ENCODE measurements at regions not wholly inside any gene's neighbourhood (a gene's known extent, or its start where the extent isn't known, plus 50 kb on each side); places are given as distances from the start of the nearest gene placed in this dataset.

DNA sequence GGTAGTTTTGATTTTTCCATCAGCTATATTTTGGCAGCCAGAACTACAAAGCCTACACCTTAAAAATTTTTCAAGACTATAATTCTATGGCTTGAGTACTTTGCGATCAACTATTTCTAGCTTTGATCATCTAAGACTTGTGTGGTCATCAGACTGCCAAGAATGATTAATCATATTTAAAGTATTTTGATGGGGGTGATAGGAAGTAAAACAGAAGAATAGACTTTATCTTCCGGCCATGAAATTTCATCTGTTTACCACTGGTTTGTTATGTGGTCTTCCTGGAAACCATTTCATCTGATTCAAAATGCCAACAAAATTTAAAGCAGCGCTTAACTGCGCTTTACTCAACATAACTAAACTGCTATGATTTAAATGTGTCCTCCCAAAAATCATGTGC lies 706.8 kb downstream of the TRHDE start:
- no peak overlapping the region for H3K27ac ChIP-seq (ENCODE audit: low read length)
- DNase-seq (ENCODE audit: low read depth, low spot score) (no peak), ATAC-seq (no peak)
- no peaks in the 10 kb centered on the region for H3K27me3 ChIP-seq (ENCODE audit: control insufficient read depth, insufficient read depth, low read length)
- ChIA-PET CTCF (no interaction called here), POLR2A (no interaction called here)
- no TSS peak for BruUV-seq (replicated peaks)
- H3K4me3 ChIP-seq (ENCODE audit: low read depth in 2 of 2, low read length in 2 of 2), result no peak overlapping the region
- H3K4me1 ChIP-seq (ENCODE audit: control insufficient read depth, insufficient read depth, low read length), result no peaks in the 10 kb centered on the region
- TF ChIP-seq POLR2AphosphoS5 (IDR thresholded peaks at IDR 0.05; ENCODE audit: low read depth, low read length) (no peak), SIN3A (IDR thresholded peaks at IDR 0.05; ENCODE audit: borderline replicate concordance, insufficient read depth, low read depth, low read length) (no peak)
- TF ChIP-seq, protein P1, sequence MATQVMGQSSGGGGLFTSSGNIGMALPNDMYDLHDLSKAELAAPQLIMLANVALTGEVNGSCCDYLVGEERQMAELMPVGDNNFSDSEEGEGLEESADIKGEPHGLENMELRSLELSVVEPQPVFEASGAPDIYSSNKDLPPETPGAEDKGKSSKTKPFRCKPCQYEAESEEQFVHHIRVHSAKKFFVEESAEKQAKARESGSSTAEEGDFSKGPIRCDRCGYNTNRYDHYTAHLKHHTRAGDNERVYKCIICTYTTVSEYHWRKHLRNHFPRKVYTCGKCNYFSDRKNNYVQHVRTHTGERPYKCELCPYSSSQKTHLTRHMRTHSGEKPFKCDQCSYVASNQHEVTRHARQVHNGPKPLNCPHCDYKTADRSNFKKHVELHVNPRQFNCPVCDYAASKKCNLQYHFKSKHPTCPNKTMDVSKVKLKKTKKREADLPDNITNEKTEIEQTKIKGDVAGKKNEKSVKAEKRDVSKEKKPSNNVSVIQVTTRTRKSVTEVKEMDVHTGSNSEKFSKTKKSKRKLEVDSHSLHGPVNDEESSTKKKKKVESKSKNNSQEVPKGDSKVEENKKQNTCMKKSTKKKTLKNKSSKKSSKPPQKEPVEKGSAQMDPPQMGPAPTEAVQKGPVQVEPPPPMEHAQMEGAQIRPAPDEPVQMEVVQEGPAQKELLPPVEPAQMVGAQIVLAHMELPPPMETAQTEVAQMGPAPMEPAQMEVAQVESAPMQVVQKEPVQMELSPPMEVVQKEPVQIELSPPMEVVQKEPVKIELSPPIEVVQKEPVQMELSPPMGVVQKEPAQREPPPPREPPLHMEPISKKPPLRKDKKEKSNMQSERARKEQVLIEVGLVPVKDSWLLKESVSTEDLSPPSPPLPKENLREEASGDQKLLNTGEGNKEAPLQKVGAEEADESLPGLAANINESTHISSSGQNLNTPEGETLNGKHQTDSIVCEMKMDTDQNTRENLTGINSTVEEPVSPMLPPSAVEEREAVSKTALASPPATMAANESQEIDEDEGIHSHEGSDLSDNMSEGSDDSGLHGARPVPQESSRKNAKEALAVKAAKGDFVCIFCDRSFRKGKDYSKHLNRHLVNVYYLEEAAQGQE (IDR thresholded peaks at IDR 0.05; ENCODE audit: insufficient read depth in 1 of 2, low read depth in 2 of 2, low read length in 1 of 2), result no peak
- no peaks in the 10 kb centered on the region for H3K36me3 ChIP-seq (ENCODE audit: control insufficient read depth, insufficient read depth, low read length)
- intact Hi-C loops (cut with micrococcal nuclease; ENCODE audit: unreplicated experiment) (no loop called here), in situ Hi-C loops (cut with HindIII; ENCODE audit: low pct_unique_long_range_greater_than_20kb, low sequenced_read_pairs) (no loop called here)
- H3K9me3 ChIP-seq (ENCODE audit: control insufficient read depth, insufficient read depth, low read depth, low read length), result no peaks in the 10 kb centered on the region

DNA sequence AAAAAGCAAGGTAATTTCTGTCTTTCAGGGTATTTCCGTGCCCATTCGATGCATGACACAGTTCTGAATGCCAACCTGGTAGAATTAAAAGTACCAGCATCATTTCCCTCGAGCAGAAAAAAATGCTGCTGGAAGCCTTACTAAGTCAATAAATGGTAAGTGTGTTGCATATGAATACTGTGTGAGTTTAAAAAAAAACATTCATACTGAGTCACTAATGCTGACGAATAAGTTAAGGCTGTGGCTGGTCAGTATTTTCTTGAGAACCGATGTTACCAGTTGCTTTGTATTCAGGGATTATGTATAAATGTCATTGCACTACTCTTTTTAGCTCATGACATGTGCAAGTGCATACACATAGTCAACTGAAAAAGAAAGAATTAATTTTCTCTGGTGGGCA lies 710.2 kb downstream of the TRHDE start:
- H3K9me3 ChIP-seq (ENCODE audit: control insufficient read depth, insufficient read depth, low read depth, low read length), result no peaks in the 10 kb centered on the region
- DNase-seq (ENCODE audit: low read depth, low spot score), result no peak
- in situ Hi-C loops (cut with HindIII; ENCODE audit: low pct_unique_long_range_greater_than_20kb, low sequenced_read_pairs), result no loop called here
- intact Hi-C loops (cut with micrococcal nuclease; ENCODE audit: unreplicated experiment), result no loop called here
- BruUV-seq (replicated peaks), result no TSS peak
- H3K36me3 ChIP-seq (ENCODE audit: control insufficient read depth, insufficient read depth, low read length), result no peaks in the 10 kb centered on the region
- no peaks in the 10 kb centered on the region for H3K27me3 ChIP-seq (ENCODE audit: control insufficient read depth, insufficient read depth, low read length)
- H3K4me1 ChIP-seq (ENCODE audit: control insufficient read depth, insufficient read depth, low read length), result no peaks in the 10 kb centered on the region
- H3K4me3 ChIP-seq (ENCODE audit: low read depth in 2 of 2, low read length in 2 of 2), result no peak overlapping the region
- POLR2A ChIA-PET, result no interaction called here
- no peak for ATAC-seq
- TF ChIP-seq TCF7L2 (IDR thresholded peaks at IDR 0.05; ENCODE audit: low read depth, low read length) (no peak), POLR2AphosphoS5 (IDR thresholded peaks at IDR 0.05; ENCODE audit: low read depth, low read length) (no peak), SIN3A (IDR thresholded peaks at IDR 0.05; ENCODE audit: borderline replicate concordance, insufficient read depth, low read depth, low read length) (no peak)
- TF ChIP-seq, protein P1 (IDR thresholded peaks at IDR 0.05; ENCODE audit: insufficient read depth in 1 of 2, low read depth in 2 of 2, low read length in 1 of 2), result no peak
- H3K27ac ChIP-seq (ENCODE audit: low read length), result no peak overlapping the region
- CTCF ChIA-PET, result no interaction called here

DNA sequence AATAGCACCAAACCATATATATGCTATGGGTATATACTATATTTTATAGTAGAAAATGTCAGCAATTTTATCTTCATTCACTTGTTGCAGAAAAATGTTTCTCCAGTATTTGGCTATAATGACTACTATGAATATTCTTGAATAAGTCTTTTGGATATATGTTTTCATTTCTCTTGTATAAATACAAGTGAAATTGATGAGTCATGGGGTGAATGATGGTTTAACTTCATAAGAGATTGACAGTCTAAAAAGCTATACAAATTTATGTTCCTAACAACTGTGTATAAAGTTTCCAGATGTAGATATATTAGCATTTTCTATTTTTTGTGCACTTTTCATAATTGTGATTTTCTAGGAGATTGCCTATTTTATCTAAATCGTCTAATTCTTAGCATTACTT lies 714.8 kb downstream of the TRHDE start:
- H3K4me1 ChIP-seq (ENCODE audit: control insufficient read depth, insufficient read depth, low read length), result no peaks in the 10 kb centered on the region
- H3K9me3 ChIP-seq (ENCODE audit: control insufficient read depth, insufficient read depth, low read depth, low read length), result no peaks in the 10 kb centered on the region
- H3K27me3 ChIP-seq (ENCODE audit: control insufficient read depth, insufficient read depth, low read length), result no peaks in the 10 kb centered on the region
- intact Hi-C loops (cut with micrococcal nuclease; ENCODE audit: unreplicated experiment) (no loop called here), in situ Hi-C loops (cut with HindIII; ENCODE audit: low pct_unique_long_range_greater_than_20kb, low sequenced_read_pairs) (no loop called here)
- ChIA-PET CTCF (no interaction called here), POLR2A (no interaction called here)
- BruUV-seq (replicated peaks), result no TSS peak
- H3K4me3 ChIP-seq (ENCODE audit: low read depth in 2 of 2, low read length in 2 of 2), result no peak overlapping the region
- ATAC-seq, result no peak
- DNase-seq (ENCODE audit: low read depth, low spot score), result no peak
- no peaks in the 10 kb centered on the region for H3K36me3 ChIP-seq (ENCODE audit: control insufficient read depth, insufficient read depth, low read length)
- no peak overlapping the region for H3K27ac ChIP-seq (ENCODE audit: low read length)
- TF ChIP-seq POLR2AphosphoS5 (IDR thresholded peaks at IDR 0.05; ENCODE audit: low read depth, low read length) (no peak), SIN3A (IDR thresholded peaks at IDR 0.05; ENCODE audit: borderline replicate concordance, insufficient read depth, low read depth, low read length) (no peak), TCF7L2 (IDR thresholded peaks at IDR 0.05; ENCODE audit: low read depth, low read length) (no peak)
- TF ChIP-seq, protein P1 (IDR thresholded peaks at IDR 0.05; ENCODE audit: insufficient read depth in 1 of 2, low read depth in 2 of 2, low read length in 1 of 2), result no peak
- TF ChIP-seq, protein P2, sequence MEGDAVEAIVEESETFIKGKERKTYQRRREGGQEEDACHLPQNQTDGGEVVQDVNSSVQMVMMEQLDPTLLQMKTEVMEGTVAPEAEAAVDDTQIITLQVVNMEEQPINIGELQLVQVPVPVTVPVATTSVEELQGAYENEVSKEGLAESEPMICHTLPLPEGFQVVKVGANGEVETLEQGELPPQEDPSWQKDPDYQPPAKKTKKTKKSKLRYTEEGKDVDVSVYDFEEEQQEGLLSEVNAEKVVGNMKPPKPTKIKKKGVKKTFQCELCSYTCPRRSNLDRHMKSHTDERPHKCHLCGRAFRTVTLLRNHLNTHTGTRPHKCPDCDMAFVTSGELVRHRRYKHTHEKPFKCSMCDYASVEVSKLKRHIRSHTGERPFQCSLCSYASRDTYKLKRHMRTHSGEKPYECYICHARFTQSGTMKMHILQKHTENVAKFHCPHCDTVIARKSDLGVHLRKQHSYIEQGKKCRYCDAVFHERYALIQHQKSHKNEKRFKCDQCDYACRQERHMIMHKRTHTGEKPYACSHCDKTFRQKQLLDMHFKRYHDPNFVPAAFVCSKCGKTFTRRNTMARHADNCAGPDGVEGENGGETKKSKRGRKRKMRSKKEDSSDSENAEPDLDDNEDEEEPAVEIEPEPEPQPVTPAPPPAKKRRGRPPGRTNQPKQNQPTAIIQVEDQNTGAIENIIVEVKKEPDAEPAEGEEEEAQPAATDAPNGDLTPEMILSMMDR (IDR thresholded peaks at IDR 0.05), result no peak

All from Panc1 (cell line).